Gastroesophageal sphincter (tissue), 3 donors: ENCODE measurements at regions not wholly inside any gene's neighbourhood (a gene's known extent, or its start where the extent isn't known, plus 50 kb on each side); places are given as distances from the start of the nearest gene placed in this dataset.

Experiments
- CTCF ChIP-seq, 4 experiments: fragments of 200-600 bp in 2 of 4; fragments of 450-650 bp in 2 of 4; sonication (generic) in 1 of 4; IDR thresholded peaks; one replicate each; pipeline ENCODE4 v1.5.1; 2017 to 2019; ENCODE audit warnings: antibody characterized with exemption in 4 of 4, mild to moderate bottlenecking in 2 of 4, moderate library complexity in 2 of 4
- EP300 ChIP-seq: sonication (generic); formaldehyde crosslinking; IDR thresholded peaks from one replicate; pipeline ENCODE4 v1.6.1; 2017; ENCODE audit warnings: antibody characterized with exemption, mild to moderate bottlenecking
- POLR2A ChIP-seq, 2 donors: fragments of 450-650 bp; IDR thresholded peaks; one replicate each; pipeline ENCODE4 v1.6.1; 2017; ENCODE audit warnings: antibody characterized with exemption in 2 of 2, mild to moderate bottlenecking in 2 of 2, moderate library complexity in 1 of 2
- POLR2AphosphoS5 ChIP-seq: sonication (generic); formaldehyde crosslinking; IDR thresholded peaks from one replicate; pipeline ENCODE4 v1.6.1; 2017; ENCODE audit warnings: antibody characterized with exemption

GRCh38 chr18:78812067-78812466 is 167.6 kb upstream of the SALL3 start:
- TF ChIP-seq CTCF (IDR thresholded peaks at IDR 0.05) (no peak), POLR2A (IDR thresholded peaks at IDR 0.05) (no peak), POLR2AphosphoS5 (no peak), EP300 (no peak)
